ENCODE measurements at regions not wholly inside any gene's neighbourhood (a gene's known extent, or its start where the extent isn't known, plus 50 kb on each side); places are given as distances from the start of the nearest gene placed in this dataset.

GRCh38 chr21:32915099-32915498 lies 110.6 kb upstream of the OLIG2 start:
- H3K9me3 Mint-ChIP-seq: no peaks in the 10 kb centered on the region
- no peaks in the 10 kb centered on the region for H3K4me1 Mint-ChIP-seq (ENCODE audit: low read depth)
- H3K36me3 Mint-ChIP-seq (ENCODE audit: low read depth): no peaks in the 10 kb centered on the region
- H3K4me3 Mint-ChIP-seq: no peak overlapping the region
- no peak for TF ChIP-seq CTCF (IDR thresholded peaks at IDR 0.05)
- no peak overlapping the region for H3K27ac Mint-ChIP-seq
- no peak for DNase-seq
- peaks cover 36% of the 10 kb centered on the region for H3K27me3 Mint-ChIP-seq (ENCODE audit: insufficient read depth)

- H3K9me3 Mint-ChIP-seq: no peaks in the 10 kb centered on the region
- no peak for DNase-seq
- TF ChIP-seq CTCF (IDR thresholded peaks at IDR 0.05): no peak
- no peak overlapping the region for H3K4me3 Mint-ChIP-seq
- H3K27me3 Mint-ChIP-seq (ENCODE audit: insufficient read depth): peaks cover 32% of the 10 kb centered on the region
- no peaks in the 10 kb centered on the region for H3K4me1 Mint-ChIP-seq (ENCODE audit: low read depth)
- H3K27ac Mint-ChIP-seq: no peak overlapping the region
- H3K36me3 Mint-ChIP-seq (ENCODE audit: low read depth): no peaks in the 10 kb centered on the region
Observed at GRCh38 chr21:32916088-32916487, 109.6 kb upstream of the OLIG2 start.

- Mint-ChIP-seq H3K27ac (no peak overlapping the region), H3K27me3 (ENCODE audit: insufficient read depth) (peaks cover 28% of the 10 kb centered on the region), H3K36me3 (ENCODE audit: low read depth) (no peaks in the 10 kb centered on the region)
Observed at GRCh38 chr21:32916522-32917099, 109.1 kb upstream of the OLIG2 start.

GRCh38 chr21:32917362-32918135 lies 108.2 kb upstream of the OLIG2 start:
- TF ChIP-seq CTCF (IDR thresholded peaks at IDR 0.05): no peak
- no peak for DNase-seq
- no peaks in the 10 kb centered on the region for H3K36me3 Mint-ChIP-seq (ENCODE audit: low read depth)
- no peaks in the 10 kb centered on the region for H3K9me3 Mint-ChIP-seq
- H3K4me3 Mint-ChIP-seq: no peak overlapping the region
- peaks cover 30% of the 10 kb centered on the region for H3K27me3 Mint-ChIP-seq (ENCODE audit: insufficient read depth)
- no peak overlapping the region for H3K27ac Mint-ChIP-seq
- no peaks in the 10 kb centered on the region for H3K4me1 Mint-ChIP-seq (ENCODE audit: low read depth)

More at GRCh38 chr21:32916522-32917099, 109.1 kb upstream of the OLIG2 start:
- TF ChIP-seq CTCF (IDR thresholded peaks at IDR 0.05): peak; percentile 59
- no peak overlapping the region for H3K4me3 Mint-ChIP-seq
- DNase-seq: no peak
- no peaks in the 10 kb centered on the region for H3K4me1 Mint-ChIP-seq (ENCODE audit: low read depth)
- H3K9me3 Mint-ChIP-seq: no peaks in the 10 kb centered on the region

GRCh38 chr21:32918478-32919120 lies 107.1 kb upstream of the OLIG2 start:
- no peak for DNase-seq
- Mint-ChIP-seq H3K4me3 (no peak overlapping the region), H3K27me3 (ENCODE audit: insufficient read depth) (peaks cover 27% of the 10 kb centered on the region), H3K27ac (no peak overlapping the region), H3K36me3 (ENCODE audit: low read depth) (no peaks in the 10 kb centered on the region), H3K4me1 (ENCODE audit: low read depth) (no peaks in the 10 kb centered on the region), H3K9me3 (no peaks in the 10 kb centered on the region)
- no peak for TF ChIP-seq CTCF (IDR thresholded peaks at IDR 0.05)

All from HFFc6 (cell line).